ENCODE measurements at regions not wholly inside any gene's neighbourhood (a gene's known extent, or its start where the extent isn't known, plus 50 kb on each side); places are given as distances from the start of the nearest gene placed in this dataset.

DNA sequence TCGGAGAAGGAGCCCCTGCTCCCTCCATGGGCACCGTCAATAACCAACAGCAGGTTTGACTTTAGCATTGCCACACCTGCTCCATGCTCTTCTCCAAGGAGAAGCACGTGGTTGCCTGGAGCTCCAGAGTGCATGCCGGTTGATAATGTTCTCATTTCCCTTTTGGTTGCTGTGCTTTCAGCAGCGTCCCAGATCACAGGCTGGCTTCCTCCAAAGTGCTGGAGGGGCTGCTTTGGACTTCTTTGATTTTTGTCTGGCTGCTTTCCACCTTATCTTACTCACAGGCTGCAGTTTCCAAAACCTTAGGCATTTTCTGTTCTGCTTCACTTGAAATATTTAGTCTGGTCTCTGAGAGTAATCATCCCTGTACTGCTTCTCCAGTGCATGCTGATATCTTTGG lies 123.8 kb upstream of the IRS2 start:
- DNase-seq: no peak
- Mint-ChIP-seq H3K36me3 (no peaks in the 10 kb centered on the region), H3K27ac (no peak overlapping the region), H3K27me3 (ENCODE audit: low read depth in 3 of 3) (peaks cover 3 to 10% (median 4%) of the 10 kb centered on the region in 3 donors), H3K9me3 (peaks cover 0 to 5% (median 2%) of the 10 kb centered on the region in 6 donors), H3K4me3 (no peak overlapping the region), H3K4me1 (no peaks in the 10 kb centered on the region)

DNA sequence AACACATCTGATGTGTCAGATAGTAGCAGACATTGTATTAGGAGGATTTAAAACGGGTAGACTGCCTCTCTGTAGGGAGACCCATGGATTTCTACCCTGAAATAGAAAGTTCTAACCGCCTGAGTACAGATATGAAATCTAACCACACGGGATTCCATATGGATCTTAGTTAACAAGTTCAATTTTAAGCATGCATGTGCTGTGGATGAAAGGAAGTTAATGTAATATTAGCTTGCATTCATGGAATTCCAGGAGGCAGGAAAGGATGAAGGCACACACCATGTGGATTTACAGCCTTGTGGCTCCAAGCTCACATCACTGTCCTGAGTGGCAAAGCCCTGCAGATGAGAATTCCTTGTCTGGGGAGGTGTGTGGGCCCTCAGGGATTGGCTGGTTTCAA lies 120.6 kb upstream of the IRS2 start:
- no peaks in the 10 kb centered on the region for H3K4me1 Mint-ChIP-seq
- peaks cover 3 to 11% (median 5%) of the 10 kb centered on the region in 3 donors for H3K27me3 Mint-ChIP-seq (ENCODE audit: low read depth in 3 of 3)
- DNase-seq: no peak
- H3K36me3 Mint-ChIP-seq: no peaks in the 10 kb centered on the region
- no peak overlapping the region for H3K4me3 Mint-ChIP-seq
- H3K27ac Mint-ChIP-seq: no peak overlapping the region
- H3K9me3 Mint-ChIP-seq: peaks cover 0 to 5% (median 2%) of the 10 kb centered on the region in 6 donors

DNA sequence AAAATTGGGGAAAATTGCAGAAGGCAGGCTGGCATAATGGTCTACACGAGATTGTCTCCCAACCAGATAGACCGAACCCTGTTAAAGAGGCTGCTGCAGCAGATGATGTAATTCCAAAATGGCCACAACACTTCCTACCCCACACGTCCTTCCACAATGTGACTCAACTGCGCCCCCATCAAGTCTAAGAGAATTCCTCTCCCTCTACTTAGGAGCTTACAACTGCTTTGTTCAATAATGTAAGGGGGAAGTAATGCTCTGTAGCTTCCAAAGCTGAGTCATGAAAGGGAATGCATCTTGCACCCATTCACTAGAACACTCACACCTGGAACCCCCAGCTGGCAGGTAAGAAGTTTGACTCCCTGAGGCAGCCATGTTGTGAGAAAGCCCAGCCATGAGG lies 117.8 kb upstream of the IRS2 start:
- no peaks in the 10 kb centered on the region for H3K36me3 Mint-ChIP-seq
- no peak for DNase-seq
- no peak overlapping the region for H3K4me3 Mint-ChIP-seq
- no peaks in the 10 kb centered on the region for H3K4me1 Mint-ChIP-seq
- peaks cover 3 to 9% (median 4%) of the 10 kb centered on the region in 3 donors for H3K27me3 Mint-ChIP-seq (ENCODE audit: low read depth in 3 of 3)
- H3K27ac Mint-ChIP-seq: no peak overlapping the region
- peaks cover 0 to 5% (median 2%) of the 10 kb centered on the region in 6 donors for H3K9me3 Mint-ChIP-seq

DNA sequence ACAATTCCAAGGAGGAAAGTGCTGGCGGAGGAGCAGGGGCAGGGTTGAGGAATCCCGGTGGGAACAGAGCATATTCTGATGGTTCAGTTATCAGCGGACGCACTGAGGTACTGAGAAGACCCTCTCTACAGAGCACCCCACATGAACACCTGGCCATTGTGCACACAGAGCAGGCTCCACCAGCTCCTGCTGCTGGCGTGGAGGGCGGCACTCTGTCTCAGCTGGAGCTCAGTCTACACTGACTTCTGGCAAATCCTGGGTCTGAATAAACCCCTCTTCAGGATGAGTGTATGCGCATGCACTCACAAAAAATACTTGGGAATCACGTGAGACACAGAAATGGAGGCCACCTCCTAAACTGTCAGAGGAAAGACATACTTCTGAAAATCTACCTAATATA lies 114.4 kb upstream of the IRS2 start:
- no peak for DNase-seq
- H3K4me1 Mint-ChIP-seq: no peaks in the 10 kb centered on the region
- peaks cover 3 to 6% (median 6%) of the 10 kb centered on the region in 3 donors for H3K27me3 Mint-ChIP-seq (ENCODE audit: low read depth in 3 of 3)
- no peaks in the 10 kb centered on the region for H3K9me3 Mint-ChIP-seq
- H3K27ac Mint-ChIP-seq: no peak overlapping the region
- H3K4me3 Mint-ChIP-seq: no peak overlapping the region
- no peaks in the 10 kb centered on the region for H3K36me3 Mint-ChIP-seq

DNA sequence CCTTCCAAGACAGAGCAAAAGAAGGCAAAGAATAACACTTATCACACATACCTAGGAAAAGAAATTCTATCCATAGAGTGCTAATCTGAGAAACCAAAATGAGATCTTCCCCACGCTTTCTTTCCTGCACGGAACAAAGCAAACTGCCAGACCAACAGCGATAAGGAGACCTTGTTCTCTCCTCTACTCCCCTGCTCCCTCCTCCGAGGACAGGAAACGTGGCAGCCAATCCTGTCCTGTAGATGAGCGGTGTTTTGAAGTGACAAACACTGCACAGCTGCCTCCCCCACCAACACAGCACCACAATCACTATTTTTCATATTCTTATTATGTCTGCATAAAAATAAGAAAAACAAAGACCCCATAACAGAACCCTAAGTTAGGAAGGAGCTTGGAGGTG lies 113.9 kb upstream of the IRS2 start:
- no peak for DNase-seq
- H3K27ac Mint-ChIP-seq: no peak overlapping the region
- H3K4me3 Mint-ChIP-seq: no peak overlapping the region
- no peaks in the 10 kb centered on the region for H3K36me3 Mint-ChIP-seq
- no peaks in the 10 kb centered on the region for H3K9me3 Mint-ChIP-seq
- no peaks in the 10 kb centered on the region for H3K4me1 Mint-ChIP-seq
- peaks cover 2 to 6% (median 6%) of the 10 kb centered on the region in 3 donors for H3K27me3 Mint-ChIP-seq (ENCODE audit: low read depth in 3 of 3)

DNA sequence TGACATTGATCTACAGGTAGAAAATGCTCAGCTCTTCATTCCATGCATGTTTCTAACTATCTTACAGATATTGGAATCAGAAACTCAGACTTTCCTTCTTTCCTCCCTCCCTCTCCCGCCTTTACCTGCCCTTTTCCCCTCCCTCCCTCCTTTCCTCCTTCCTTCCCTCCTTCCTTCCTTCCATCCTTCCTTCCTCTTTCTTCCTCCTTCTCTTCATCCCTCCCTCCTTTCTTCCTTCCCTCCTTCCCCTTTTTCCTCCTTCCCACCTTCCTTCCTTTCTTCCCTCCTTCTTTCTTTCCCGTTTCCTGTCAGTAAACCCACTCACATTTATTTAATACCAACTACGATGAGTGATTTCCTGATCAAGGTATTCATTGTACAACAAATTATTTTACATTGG lies 113.4 kb upstream of the IRS2 start:
- Mint-ChIP-seq H3K27ac (no peak overlapping the region), H3K27me3 (ENCODE audit: low read depth in 3 of 3) (peaks cover 2 to 6% (median 6%) of the 10 kb centered on the region in 3 donors), H3K4me1 (no peaks in the 10 kb centered on the region), H3K36me3 (no peaks in the 10 kb centered on the region), H3K9me3 (no peaks in the 10 kb centered on the region), H3K4me3 (no peak overlapping the region)
- DNase-seq: no peak

DNA sequence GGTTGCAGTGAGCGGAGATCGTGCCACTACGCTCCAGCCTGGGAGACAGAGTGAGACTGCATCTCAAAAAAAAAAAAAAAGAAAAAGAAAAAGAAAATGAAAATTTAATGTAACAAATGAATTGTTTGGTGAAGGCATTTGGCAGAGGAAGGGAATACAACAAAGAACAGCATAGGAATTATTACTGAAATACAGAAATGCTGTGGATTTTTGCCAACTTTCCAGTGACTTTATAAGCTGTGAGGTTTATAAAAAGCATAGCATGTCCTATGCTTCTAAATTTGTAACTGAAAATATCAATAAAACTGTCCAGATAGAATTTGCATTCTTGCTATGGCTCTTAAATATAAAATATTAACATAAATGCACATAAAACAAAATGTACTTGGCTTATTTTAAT lies 112.9 kb upstream of the IRS2 start:
- Mint-ChIP-seq H3K27me3 (ENCODE audit: low read depth in 3 of 3) (peaks cover 2 to 6% (median 6%) of the 10 kb centered on the region in 3 donors), H3K4me1 (no peaks in the 10 kb centered on the region), H3K9me3 (no peaks in the 10 kb centered on the region), H3K4me3 (no peak overlapping the region), H3K27ac (no peak overlapping the region), H3K36me3 (no peaks in the 10 kb centered on the region)
- DNase-seq: no peak

DNA sequence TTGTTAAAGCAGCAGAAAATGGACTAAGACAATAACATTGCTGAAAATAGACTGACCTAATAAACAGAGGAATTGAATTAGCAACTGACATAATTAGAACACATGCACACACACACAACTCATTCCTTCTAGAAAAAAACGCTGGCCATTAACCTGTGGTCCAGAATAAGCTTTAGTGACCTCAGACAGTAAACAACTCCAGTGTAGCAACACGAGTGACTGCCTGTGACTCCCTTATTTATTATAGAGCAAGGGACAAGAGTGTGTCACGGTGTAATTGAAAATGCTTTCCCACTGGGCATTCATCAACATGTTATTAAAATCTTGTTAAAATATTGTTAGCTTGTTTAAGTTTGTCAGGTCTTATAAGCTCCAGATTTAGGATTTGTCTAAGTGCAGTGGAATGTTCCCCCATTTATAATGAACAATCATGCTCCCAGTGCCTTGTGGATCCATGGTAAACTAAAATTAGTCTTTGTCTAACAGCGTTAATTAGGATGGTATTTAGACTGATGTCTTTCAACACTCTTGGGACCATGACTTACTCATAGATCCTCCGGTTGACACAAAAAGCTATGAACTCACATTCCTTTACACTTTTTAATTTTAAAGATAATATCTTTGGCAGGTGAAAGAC lies 111.7 kb upstream of the IRS2 start:
- no peak for DNase-seq
- Mint-ChIP-seq H3K4me1 (no peaks in the 10 kb centered on the region), H3K27ac (no peak overlapping the region), H3K4me3 (no peak overlapping the region), H3K27me3 (ENCODE audit: low read depth in 3 of 3) (peaks cover under 1 to 3% (median 2%) of the 10 kb centered on the region in 3 donors), H3K36me3 (no peaks in the 10 kb centered on the region), H3K9me3 (no peaks in the 10 kb centered on the region)

DNA sequence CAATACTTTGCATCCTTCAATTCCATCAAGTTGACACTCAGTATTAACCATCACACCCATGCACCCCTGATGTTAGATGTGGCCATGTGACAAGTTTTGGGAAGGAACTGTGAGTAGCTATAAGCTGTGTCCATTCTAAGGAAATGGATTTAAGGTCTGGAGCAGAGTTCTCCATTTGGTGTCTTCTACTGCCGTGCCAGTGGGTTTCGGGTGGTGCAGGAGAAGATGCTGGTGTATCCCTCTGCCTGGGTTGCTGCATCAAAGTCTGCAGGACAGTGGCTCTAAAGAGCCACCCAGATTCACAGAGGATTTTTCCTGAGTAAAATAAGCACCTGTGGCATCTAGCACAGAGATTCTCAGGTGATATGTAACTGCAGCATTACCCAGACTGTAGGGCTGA lies 105.7 kb upstream of the IRS2 start:
- H3K9me3 Mint-ChIP-seq: peaks cover 0 to 5% (median 0%) of the 10 kb centered on the region in 6 donors
- H3K4me3 Mint-ChIP-seq: no peak overlapping the region
- DNase-seq: no peak
- no peak overlapping the region for H3K27ac Mint-ChIP-seq
- no peaks in the 10 kb centered on the region for H3K36me3 Mint-ChIP-seq
- no peaks in the 10 kb centered on the region for H3K4me1 Mint-ChIP-seq
- H3K27me3 Mint-ChIP-seq (ENCODE audit: low read depth in 3 of 3): peaks cover 0 to 2% (median 0%) of the 10 kb centered on the region in 3 donors

DNA sequence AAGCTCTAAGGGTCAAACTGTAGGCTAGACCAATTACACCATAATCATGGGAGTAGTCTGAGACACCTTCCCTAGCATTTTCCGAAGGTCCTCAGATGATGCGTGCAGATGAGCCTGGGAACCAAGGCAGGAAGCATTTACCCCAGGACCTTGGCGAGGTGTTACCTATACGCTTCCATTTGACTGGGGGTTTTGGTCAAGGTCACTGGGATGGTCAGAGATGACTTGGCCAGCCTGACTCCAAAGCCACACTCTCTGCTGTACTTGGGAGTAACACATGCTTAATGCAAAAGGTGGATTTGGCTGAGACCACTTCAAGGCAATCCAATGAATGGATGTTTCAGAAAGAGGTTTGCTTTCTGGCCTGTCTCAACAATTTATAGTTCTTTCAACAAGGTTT lies 98.9 kb upstream of the IRS2 start:
- Mint-ChIP-seq H3K27me3 (ENCODE audit: low read depth in 3 of 3) (peaks cover 0 to 2% (median 2%) of the 10 kb centered on the region in 3 donors), H3K4me3 (no peak overlapping the region), H3K36me3 (no peaks in the 10 kb centered on the region), H3K9me3 (peaks cover 0 to 5% (median 0%) of the 10 kb centered on the region in 6 donors), H3K27ac (no peak overlapping the region), H3K4me1 (no peaks in the 10 kb centered on the region)
- no peak for DNase-seq

DNA sequence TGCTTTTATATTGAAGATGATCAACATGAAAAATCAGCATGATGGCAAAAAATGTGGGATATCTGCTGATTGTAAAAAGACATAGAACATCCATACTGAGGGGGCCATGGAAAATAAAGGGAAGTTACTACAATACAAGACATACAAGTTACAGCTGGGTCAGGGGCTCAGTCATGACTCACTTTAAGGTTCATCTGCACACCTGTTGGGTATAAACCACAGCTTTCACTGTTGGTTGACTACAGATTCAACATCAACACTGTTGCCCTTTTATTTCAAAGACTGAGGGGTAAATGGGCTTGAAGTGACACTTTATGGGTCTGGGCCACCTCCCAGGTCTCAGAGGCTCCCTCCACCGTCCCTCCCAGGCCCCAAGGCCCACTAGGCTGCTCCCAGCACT lies 98.1 kb upstream of the IRS2 start:
- no peak for DNase-seq
- peaks cover 0 to 2% (median 2%) of the 10 kb centered on the region in 3 donors for H3K27me3 Mint-ChIP-seq (ENCODE audit: low read depth in 3 of 3)
- peaks cover 0 to 5% (median 0%) of the 10 kb centered on the region in 6 donors for H3K9me3 Mint-ChIP-seq
- H3K4me1 Mint-ChIP-seq: no peaks in the 10 kb centered on the region
- H3K27ac Mint-ChIP-seq: no peak overlapping the region
- no peaks in the 10 kb centered on the region for H3K36me3 Mint-ChIP-seq
- H3K4me3 Mint-ChIP-seq: no peak overlapping the region

DNA sequence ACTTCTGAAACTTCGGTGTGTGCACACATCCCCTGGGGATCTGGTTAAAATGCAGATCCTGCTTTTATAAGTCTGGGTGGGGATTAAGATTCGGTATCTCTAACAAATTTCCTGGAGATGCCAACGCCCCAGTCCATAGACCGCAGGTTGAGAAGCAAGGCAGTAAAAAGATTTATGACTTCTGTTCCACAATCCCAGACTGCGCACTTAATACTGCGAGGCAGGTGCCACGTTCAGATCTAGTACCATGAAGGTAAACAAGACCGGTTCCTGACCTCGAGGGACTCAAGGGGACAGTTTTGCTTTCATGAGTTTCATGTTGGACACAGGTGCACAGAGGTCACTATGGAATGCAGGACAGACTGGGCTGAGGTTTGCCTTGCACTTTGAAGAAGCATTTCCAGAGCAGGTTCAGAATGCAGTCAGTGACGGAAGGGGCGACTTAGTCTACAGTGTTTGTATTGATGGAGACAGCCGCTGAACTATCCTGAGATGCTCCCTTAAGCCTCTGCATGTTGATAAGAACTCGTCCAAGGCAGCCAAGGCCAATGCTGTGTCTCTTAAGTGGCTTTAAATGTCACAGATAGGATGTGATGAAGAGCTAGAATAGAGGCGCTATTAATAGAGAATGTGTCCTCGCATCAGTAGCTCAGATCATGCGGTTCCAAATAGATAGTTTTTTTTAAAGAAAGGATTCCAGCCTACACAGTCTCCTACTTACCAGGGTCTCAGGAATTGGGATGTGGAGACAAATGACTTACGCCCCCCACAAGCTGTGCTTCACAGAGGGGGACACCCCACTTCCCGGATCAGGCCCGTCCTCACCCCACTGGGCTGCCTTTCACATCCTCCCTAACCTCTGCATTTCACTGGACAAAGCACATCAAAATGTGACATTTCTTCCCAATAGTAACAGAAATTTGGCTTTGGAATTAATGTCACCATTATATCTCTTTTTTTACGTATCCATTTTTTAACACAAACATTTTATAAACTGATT lies 97.1 kb upstream of the IRS2 start:
- H3K4me1 Mint-ChIP-seq: no peaks in the 10 kb centered on the region
- DNase-seq: no peak
- no peak overlapping the region for H3K4me3 Mint-ChIP-seq
- no peak overlapping the region for H3K27ac Mint-ChIP-seq
- H3K9me3 Mint-ChIP-seq: peaks cover 0 to 5% (median 0%) of the 10 kb centered on the region in 6 donors
- no peaks in the 10 kb centered on the region for H3K36me3 Mint-ChIP-seq
- peaks cover 0 to 2% (median 0%) of the 10 kb centered on the region in 3 donors for H3K27me3 Mint-ChIP-seq (ENCODE audit: low read depth in 3 of 3)

DNA sequence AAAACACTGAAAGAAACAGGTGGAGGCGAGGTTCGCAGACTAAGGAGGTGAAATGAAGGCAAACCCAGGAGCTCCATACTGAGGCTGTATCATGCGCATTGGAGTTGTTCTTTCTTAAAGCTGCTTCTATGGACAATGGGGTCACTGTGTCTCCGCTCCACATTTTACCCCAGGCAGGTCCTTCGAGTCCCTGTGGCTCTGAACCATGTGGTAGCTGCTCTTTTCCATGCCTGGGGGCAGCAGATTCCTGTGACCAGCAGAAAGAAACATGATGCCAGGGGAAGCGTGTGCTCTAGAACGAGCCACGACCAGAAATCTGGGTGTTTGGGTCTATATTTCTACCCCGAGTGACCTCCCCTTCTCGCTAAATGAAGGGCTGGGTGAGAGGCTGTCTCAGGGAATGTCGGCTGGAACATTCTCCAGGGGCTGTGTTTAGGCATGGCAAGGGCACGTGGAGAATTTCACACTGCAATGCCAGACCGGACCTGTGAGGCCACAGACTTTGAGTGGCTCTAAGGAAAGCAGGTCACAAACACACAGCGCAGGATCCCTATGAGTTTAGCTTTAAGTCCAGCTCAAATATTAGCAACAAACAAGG lies 95.7 kb upstream of the IRS2 start:
- DNase-seq: no peak
- H3K27ac Mint-ChIP-seq: no peak overlapping the region
- H3K9me3 Mint-ChIP-seq: no peaks in the 10 kb centered on the region
- no peak overlapping the region for H3K4me3 Mint-ChIP-seq
- H3K36me3 Mint-ChIP-seq: no peaks in the 10 kb centered on the region
- H3K4me1 Mint-ChIP-seq: no peaks in the 10 kb centered on the region
- H3K27me3 Mint-ChIP-seq (ENCODE audit: low read depth in 3 of 3): peaks cover 0 to 5% (median 0%) of the 10 kb centered on the region in 3 donors

DNA sequence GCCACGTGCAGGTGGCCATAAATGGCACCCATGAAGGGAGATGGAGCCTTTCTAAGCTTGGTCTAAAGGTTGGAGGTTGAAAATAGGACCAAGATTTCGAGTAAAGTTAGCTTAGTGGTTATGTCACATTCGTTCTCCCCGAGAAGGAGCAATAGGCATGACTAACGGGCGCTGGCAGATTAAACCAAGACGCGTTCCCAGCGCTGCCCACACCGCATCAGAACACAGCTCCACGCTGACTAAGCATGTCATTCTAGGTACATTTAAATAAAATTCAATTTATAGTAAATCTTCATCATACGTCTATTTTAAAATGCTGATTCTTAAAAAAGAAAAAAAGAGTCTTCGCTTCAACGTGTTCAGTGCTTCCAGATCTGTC lies 95.0 kb upstream of the IRS2 start:
- H3K27me3 Mint-ChIP-seq (ENCODE audit: low read depth in 3 of 3): peaks cover 0 to 5% (median 0%) of the 10 kb centered on the region in 3 donors
- H3K27ac Mint-ChIP-seq: no peak overlapping the region
- H3K4me1 Mint-ChIP-seq: no peaks in the 10 kb centered on the region
- no peaks in the 10 kb centered on the region for H3K36me3 Mint-ChIP-seq
- no peak for DNase-seq
- H3K4me3 Mint-ChIP-seq: no peak overlapping the region
- H3K9me3 Mint-ChIP-seq: no peaks in the 10 kb centered on the region
